H9 (cell line): ENCODE measurements at regions not wholly inside any gene's neighbourhood (a gene's known extent, or its start where the extent isn't known, plus 50 kb on each side); places are given as distances from the start of the nearest gene placed in this dataset.

ENCODE experiments used
- DNase-seq: peaks from one replicate; pipeline ENCODE4 v3.0.0-alpha.2; 2017
- H2AFZ ChIP-seq: one replicate; pipeline ENCODE4 v1.6.1; 2013; ENCODE audit warnings: mild to moderate bottlenecking, low read length, control low read depth, moderate library complexity
- H2AK5ac ChIP-seq: 2 replicates; pipeline ENCODE4 v1.6.1; 2013; ENCODE audit warnings: low read length, control low read depth, mixed read lengths; ENCODE audit not compliant: insufficient read length
- H2BK120ac ChIP-seq: one replicate; pipeline ENCODE4 v1.6.1; 2013; ENCODE audit warnings: low read depth, mild to moderate bottlenecking, low read length, control low read depth, inconsistent platforms; ENCODE audit not compliant: poor library complexity, severe bottlenecking
- H2BK12ac ChIP-seq: 2 replicates; pipeline ENCODE4 v1.6.1; 2013; ENCODE audit warnings: low read length, control low read depth, mixed read lengths, low read depth; ENCODE audit not compliant: insufficient read length
- H2BK15ac ChIP-seq: 2 replicates; pipeline ENCODE4 v1.6.1; 2013; ENCODE audit warnings: low read depth, low read length, control low read depth
- H2BK20ac ChIP-seq: one replicate; pipeline ENCODE4 v1.6.1; 2013; ENCODE audit warnings: low read depth, mild to moderate bottlenecking, low read length, control low read depth, inconsistent platforms; ENCODE audit not compliant: poor library complexity, severe bottlenecking
- H2BK5ac ChIP-seq: 2 replicates; pipeline ENCODE4 v1.6.1; 2013; ENCODE audit warnings: low read length, control low read depth, mixed read lengths; ENCODE audit not compliant: insufficient read length
- H3K14ac ChIP-seq: 2 replicates; pipeline ENCODE4 v1.6.1; 2013; ENCODE audit warnings: low read length, control low read depth; ENCODE audit not compliant: insufficient read depth
- H3K18ac ChIP-seq: 2 replicates; pipeline ENCODE4 v1.6.1; 2013; ENCODE audit warnings: low read depth, mild to moderate bottlenecking, mixed read lengths, low read length, control low read depth; ENCODE audit not compliant: insufficient read length
- H3K23ac ChIP-seq: 2 replicates; pipeline ENCODE4 v1.6.1; 2013; ENCODE audit warnings: low read length, control low read depth, mixed read lengths, low read depth; ENCODE audit not compliant: insufficient read length
- H3K23me2 ChIP-seq: 2 replicates; pipeline ENCODE4 v1.6.1; 2013; ENCODE audit warnings: low read depth, mild to moderate bottlenecking, mixed read lengths, low read length, control low read depth; ENCODE audit not compliant: insufficient read length, poor library complexity, severe bottlenecking
- H3K27ac ChIP-seq: 2 replicates; pipeline ENCODE4 v1.5.1; 2013; ENCODE audit warnings: low read length, control low read depth, mixed read lengths, low read depth; ENCODE audit not compliant: insufficient read length
- H3K27me3 ChIP-seq: 2 replicates; pipeline ENCODE4 v1.6.1; 2013; ENCODE audit warnings: low read length, control low read depth, inconsistent platforms; ENCODE audit not compliant: insufficient read depth
- H3K4ac ChIP-seq: 2 replicates; pipeline ENCODE4 v1.6.1; 2013; ENCODE audit warnings: low read depth, mild to moderate bottlenecking, control low read depth, inconsistent platforms, low read length, moderate library complexity
- H3K4me1 ChIP-seq: 2 replicates; pipeline ENCODE4 v1.6.1; 2013; ENCODE audit warnings: low read length, control low read depth, inconsistent platforms; ENCODE audit not compliant: insufficient read depth
- H3K4me2 ChIP-seq: 2 replicates; pipeline ENCODE4 v1.6.1; 2013; ENCODE audit warnings: low read length, control low read depth, mixed read lengths; ENCODE audit not compliant: insufficient read length, insufficient read depth
- H3K56ac ChIP-seq: 2 replicates; pipeline ENCODE4 v1.6.1; 2013; ENCODE audit warnings: low read depth, mild to moderate bottlenecking, mixed read lengths, low read length, control low read depth; ENCODE audit not compliant: insufficient read length
- H3K79me1 ChIP-seq: 2 replicates; pipeline ENCODE4 v1.6.1; 2013; ENCODE audit warnings: low read depth, mild to moderate bottlenecking, moderate library complexity, low read length, control low read depth, inconsistent platforms; ENCODE audit not compliant: insufficient read depth, poor library complexity, severe bottlenecking
- H3K79me2 ChIP-seq: 2 replicates; pipeline ENCODE4 v1.6.1; 2013; ENCODE audit warnings: low read length, control low read depth, inconsistent platforms; ENCODE audit not compliant: insufficient read depth
- H3K9ac ChIP-seq: 2 replicates; pipeline ENCODE4 v1.6.1; 2013; ENCODE audit warnings: low read length, control low read depth, mixed read lengths; ENCODE audit not compliant: insufficient read length; ENCODE audit errors: extremely low read depth
- H3K9me3 ChIP-seq: one replicate; pipeline ENCODE4 v1.6.1; 2013; ENCODE audit warnings: low read depth, low read length, inconsistent platforms; ENCODE audit not compliant: control insufficient read depth
- H3T11ph ChIP-seq: one replicate; pipeline ENCODE4 v1.6.1; 2013; ENCODE audit warnings: mild to moderate bottlenecking, low read length, control low read depth, inconsistent platforms
- H4K20me1 ChIP-seq: one replicate; pipeline ENCODE4 v1.6.1; 2013; ENCODE audit not compliant: control insufficient read depth, insufficient read length, insufficient read depth
- H4K5ac ChIP-seq: 2 replicates; pipeline ENCODE4 v1.6.1; 2013; ENCODE audit warnings: low read depth, mild to moderate bottlenecking, mixed read lengths, low read length, control low read depth; ENCODE audit not compliant: insufficient read length
- H4K8ac ChIP-seq: replicated peaks from 2 replicates; pipeline ENCODE4 v1.6.1; 2013; ENCODE audit warnings: low read length, control low read depth, mixed read lengths, low read depth; ENCODE audit not compliant: insufficient read length
- H4K91ac ChIP-seq: 2 replicates; pipeline ENCODE4 v1.6.1; 2013; ENCODE audit warnings: low read depth, mild to moderate bottlenecking, moderate library complexity, mixed read lengths, low read length, control low read depth; ENCODE audit not compliant: insufficient read length
- H3K27ac Mint-ChIP-seq, 3 experiments: 2 replicates in 2 of 3; 3 replicates in 1 of 3; pipeline ENCODE4 v1.8.0; 2020 to 2021; ENCODE audit warnings: mixed read lengths in 3 of 3, mild to moderate bottlenecking in 1 of 3, moderate library complexity in 1 of 3
- H3K27me3 Mint-ChIP-seq: 2 replicates; pipeline ENCODE4 v1.8.0; 2021; ENCODE audit warnings: low read depth, mild to moderate bottlenecking, moderate library complexity, mixed read lengths
- H3K36me3 Mint-ChIP-seq, 3 experiments: 2 replicates in 2 of 3; 3 replicates in 1 of 3; pipeline ENCODE4 v1.8.0; 2020 to 2021; ENCODE audit warnings: low read depth in 3 of 3, mixed read lengths in 3 of 3; ENCODE audit not compliant: insufficient read depth in 1 of 3
- H3K4me1 Mint-ChIP-seq, 2 experiments: 2 replicates each; pipeline ENCODE4 v1.8.0; 2020; ENCODE audit warnings: mixed read lengths in 2 of 2
- H3K4me3 Mint-ChIP-seq, 2 experiments: 2 replicates in 1 of 2; 3 replicates in 1 of 2; pipeline ENCODE4 v1.8.0; 2020 to 2021; ENCODE audit warnings: mild to moderate bottlenecking in 2 of 2, mixed read lengths in 2 of 2, moderate library complexity in 1 of 2
- H3K9me3 Mint-ChIP-seq, 2 experiments: 2 replicates in 1 of 2; 3 replicates in 1 of 2; pipeline ENCODE4 v1.8.0; 2020; ENCODE audit warnings: mild to moderate bottlenecking in 2 of 2, mixed read lengths in 2 of 2, moderate library complexity in 1 of 2
- WGBS: extraction: QIAGEN DNeasy Blood & Tissue Kit; methylation state at CpG from one replicate; pipeline ENCODE4 v1.1.7; 2013; ENCODE audit warnings: missing lambda C conversion rate, low lambda C conversion rate, mixed read lengths; ENCODE audit not compliant: insufficient read length; ENCODE audit errors: extremely low coverage; 5-methylcytosine and 5-hydroxymethylcytosine counted together
- TF ChIP-seq, protein P1 (sequence below): fragments of 200-600 bp; sonication (generic); conservative IDR thresholded peaks from 3 replicates; pipeline ENCODE4 v1.8.0; 2021; ENCODE audit warnings: antibody characterized with exemption, mild to moderate bottlenecking

DNA sequence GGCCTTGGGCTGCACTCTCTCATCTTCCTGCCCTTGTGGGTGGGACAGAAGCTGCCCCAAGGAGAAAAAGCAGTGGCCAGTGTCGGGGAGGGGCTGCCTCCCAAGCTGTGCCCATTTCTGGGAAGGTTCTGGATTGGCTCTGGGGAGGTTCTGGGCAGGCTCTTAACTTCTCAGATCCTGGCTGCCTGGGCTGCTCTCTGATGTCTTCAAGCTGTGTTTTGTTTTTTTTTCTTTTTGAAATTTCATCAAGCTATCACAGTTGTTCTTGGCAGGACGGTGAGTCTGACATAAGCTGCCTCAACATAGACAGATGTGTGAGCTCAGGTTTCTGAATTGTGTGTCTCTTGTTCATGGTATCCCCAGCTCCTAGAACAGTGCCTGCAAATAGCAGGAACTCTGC is 1032.0 kb downstream of the BRD1 start:
- Histone ChIP-seq H2BK12ac (no peak overlapping the region), H3K56ac (no peak overlapping the region), H4K8ac (no peak overlapping the region), H2BK20ac (no peak overlapping the region), H3K9me3 (no peaks in the 10 kb centered on the region), H3K4me1 (peaks cover 3% of the 10 kb centered on the region; the same call in 1 of the 2 replicates), H3K23ac (no peak overlapping the region), H2AK5ac (no peak overlapping the region), H2BK5ac (no peak overlapping the region), H4K91ac (no peak overlapping the region), H3K14ac (no peak overlapping the region), H3T11ph (no peak overlapping the region), H3K18ac (peak overlapping the region; percentile 25), H3K4ac (no peak overlapping the region), H3K79me2 (no peaks in the 10 kb centered on the region), H2AFZ (no peak overlapping the region), H2BK120ac (no peak overlapping the region), H2BK15ac (no peak overlapping the region), H4K20me1 (no peaks in the 10 kb centered on the region), H3K4me2 (no peak overlapping the region), H3K27ac (no peak overlapping the region), H4K5ac (no peak overlapping the region), H3K79me1 (no peaks in the 10 kb centered on the region), H3K9ac (no peak overlapping the region), H3K23me2 (no peaks in the 10 kb centered on the region), H3K27me3 (no peaks in the 10 kb centered on the region)
- no peak for DNase-seq
- Mint-ChIP-seq H3K4me1 (peaks cover 18 to 23% of the 10 kb centered on the region in 2 experiments), H3K4me3 (no peak overlapping the region), H3K36me3 (peaks cover 0 to 20% (median 5%) of the 10 kb centered on the region in 3 experiments; a peak in 4 of 7 replicates), H3K9me3 (peaks cover 15 to 16% of the 10 kb centered on the region in 2 experiments), H3K27me3 (peaks cover 1% of the 10 kb centered on the region; the same call in 1 of the 2 replicates), H3K27ac (peak overlapping the region; percentile 88 to 97 (median 96))
- TF ChIP-seq, protein P1, sequence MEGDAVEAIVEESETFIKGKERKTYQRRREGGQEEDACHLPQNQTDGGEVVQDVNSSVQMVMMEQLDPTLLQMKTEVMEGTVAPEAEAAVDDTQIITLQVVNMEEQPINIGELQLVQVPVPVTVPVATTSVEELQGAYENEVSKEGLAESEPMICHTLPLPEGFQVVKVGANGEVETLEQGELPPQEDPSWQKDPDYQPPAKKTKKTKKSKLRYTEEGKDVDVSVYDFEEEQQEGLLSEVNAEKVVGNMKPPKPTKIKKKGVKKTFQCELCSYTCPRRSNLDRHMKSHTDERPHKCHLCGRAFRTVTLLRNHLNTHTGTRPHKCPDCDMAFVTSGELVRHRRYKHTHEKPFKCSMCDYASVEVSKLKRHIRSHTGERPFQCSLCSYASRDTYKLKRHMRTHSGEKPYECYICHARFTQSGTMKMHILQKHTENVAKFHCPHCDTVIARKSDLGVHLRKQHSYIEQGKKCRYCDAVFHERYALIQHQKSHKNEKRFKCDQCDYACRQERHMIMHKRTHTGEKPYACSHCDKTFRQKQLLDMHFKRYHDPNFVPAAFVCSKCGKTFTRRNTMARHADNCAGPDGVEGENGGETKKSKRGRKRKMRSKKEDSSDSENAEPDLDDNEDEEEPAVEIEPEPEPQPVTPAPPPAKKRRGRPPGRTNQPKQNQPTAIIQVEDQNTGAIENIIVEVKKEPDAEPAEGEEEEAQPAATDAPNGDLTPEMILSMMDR = no peak
- WGBS = no CpG with 5 or more reads among the region's 2 CpGs
